Naive B cell (primary cell): ENCODE measurements at regions not wholly inside any gene's neighbourhood (a gene's known extent, or its start where the extent isn't known, plus 50 kb on each side); places are given as distances from the start of the nearest gene placed in this dataset.

ENCODE experiments used
- ATAC-seq, 2 donors: fragments of 150-1000 bp; cut with Tn5 transposase; 2 replicates each; pipeline ENCODE4 v1.10.0; 2021; ENCODE audit warnings: low read depth in 2 of 2, mild to moderate bottlenecking in 2 of 2, moderate library complexity in 2 of 2
- DNase-seq: peaks from one replicate; pipeline ENCODE4 v3.0.0; 2022
- H3K27ac Mint-ChIP-seq, 6 donors: one replicate each; pipeline ENCODE4 v1.8.0; 2020 to 2022; ENCODE audit warnings: mild to moderate bottlenecking in 6 of 6, mixed read lengths in 6 of 6, moderate library complexity in 5 of 6, inconsistent platforms in 2 of 6
- H3K27me3 Mint-ChIP-seq, 3 donors: one replicate each; pipeline ENCODE4 v1.8.0; 2021 to 2022; ENCODE audit warnings: mixed read lengths in 3 of 3, mild to moderate bottlenecking in 1 of 3
- H3K36me3 Mint-ChIP-seq, 2 donors: one replicate each; pipeline ENCODE4 v1.8.0; 2020 to 2022; ENCODE audit warnings: mixed read lengths in 2 of 2, inconsistent platforms in 1 of 2, mild to moderate bottlenecking in 1 of 2
- H3K4me1 Mint-ChIP-seq, 3 donors: one replicate each; pipeline ENCODE4 v1.8.0; 2020 to 2022; ENCODE audit warnings: mixed read lengths in 3 of 3, inconsistent platforms in 1 of 3, mild to moderate bottlenecking in 1 of 3, moderate library complexity in 1 of 3
- H3K4me3 Mint-ChIP-seq, 8 donors: one replicate each; pipeline ENCODE4 v1.8.0; 2020 to 2022; ENCODE audit warnings: mild to moderate bottlenecking in 8 of 8, mixed read lengths in 8 of 8, moderate library complexity in 8 of 8, inconsistent platforms in 2 of 8
- H3K9me3 Mint-ChIP-seq, 7 donors: one replicate each; pipeline ENCODE4 v1.8.0; 2020 to 2022; ENCODE audit warnings: mixed read lengths in 7 of 7, mild to moderate bottlenecking in 5 of 7, inconsistent platforms in 2 of 7, moderate library complexity in 1 of 7

DNA sequence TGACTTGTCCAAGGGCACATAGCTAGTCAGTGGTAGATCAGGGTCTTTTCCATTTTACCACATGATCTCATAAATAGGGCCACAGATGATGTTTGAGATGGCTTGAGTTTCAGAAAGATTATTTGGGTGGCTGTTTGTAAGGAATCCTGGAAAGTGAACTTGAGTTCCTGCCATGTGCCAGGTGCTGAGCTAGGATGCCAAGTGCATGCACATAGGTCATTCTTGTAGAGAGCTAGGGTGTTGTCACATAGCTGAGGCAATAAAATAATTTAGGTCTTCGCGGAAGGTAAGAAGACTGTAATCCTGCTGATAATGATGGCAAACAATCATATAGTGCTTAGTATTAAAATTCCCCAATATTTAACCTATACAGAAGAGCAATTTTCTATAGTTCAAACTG is 1162.6 kb upstream of the TENM4 start:
- Mint-ChIP-seq H3K36me3 (no peaks in the 10 kb centered on the region), H3K27ac (no peak overlapping the region), H3K27me3 (no peaks in the 10 kb centered on the region), H3K9me3 (peaks cover 0 to 9% (median 1%) of the 10 kb centered on the region in 7 donors), H3K4me1 (no peaks in the 10 kb centered on the region), H3K4me3 (no peak overlapping the region)
- ATAC-seq (no peak), DNase-seq (no peak)

DNA sequence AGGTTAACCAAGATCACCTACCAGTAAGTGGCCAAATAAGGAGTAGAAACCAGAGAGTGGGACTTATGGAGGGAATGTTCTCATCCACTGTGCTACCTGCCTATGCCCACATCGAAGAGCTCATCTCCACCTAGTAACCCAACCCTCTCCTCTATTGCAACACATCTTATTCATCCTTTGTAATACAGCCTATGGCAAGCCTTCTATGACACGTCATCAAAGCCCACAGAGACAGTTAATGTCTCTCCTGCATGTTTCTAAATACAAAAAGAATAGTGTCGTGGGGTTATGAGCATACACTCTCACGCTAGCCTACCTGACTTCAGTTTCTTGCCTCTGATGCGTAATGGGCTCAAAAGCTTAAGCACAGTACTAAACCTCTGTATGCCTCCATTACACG is 1158.1 kb upstream of the TENM4 start:
- Mint-ChIP-seq H3K36me3 (no peaks in the 10 kb centered on the region), H3K4me1 (no peaks in the 10 kb centered on the region), H3K9me3 (peaks cover 0 to 8% (median 4%) of the 10 kb centered on the region in 7 donors), H3K4me3 (no peak overlapping the region), H3K27me3 (no peaks in the 10 kb centered on the region), H3K27ac (no peak overlapping the region)
- ATAC-seq (no peak), DNase-seq (no peak)

DNA sequence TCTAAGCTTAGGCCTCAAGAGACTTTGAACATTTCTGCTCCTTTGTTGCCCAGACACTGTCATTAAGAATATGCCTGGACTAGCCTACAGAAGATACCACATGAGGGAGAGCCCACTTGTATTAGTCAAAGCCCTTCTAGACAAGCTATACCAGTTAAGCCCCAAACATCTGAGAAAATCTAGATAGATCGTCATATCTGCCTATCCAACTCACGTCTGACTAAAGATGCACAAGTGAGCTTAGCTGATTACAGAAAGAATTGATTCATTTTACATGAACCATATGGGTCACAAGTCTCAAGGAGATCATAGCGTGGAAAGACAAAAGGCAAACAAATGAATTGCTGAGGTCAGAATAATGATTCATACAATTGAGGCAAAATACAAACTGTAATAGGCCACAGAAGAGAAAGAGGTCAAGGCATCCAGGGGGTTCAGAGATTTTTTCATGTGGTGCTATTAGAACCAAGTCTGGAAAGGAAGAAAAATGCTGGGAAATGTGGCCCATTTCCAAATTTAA is 1155.5 kb upstream of the TENM4 start:
- Mint-ChIP-seq H3K27me3 (no peaks in the 10 kb centered on the region), H3K36me3 (no peaks in the 10 kb centered on the region), H3K9me3 (peaks cover 0 to 11% (median 4%) of the 10 kb centered on the region in 7 donors), H3K4me3 (no peak overlapping the region), H3K4me1 (no peaks in the 10 kb centered on the region), H3K27ac (no peak overlapping the region)
- DNase-seq = no peak
- ATAC-seq = no peak

DNA sequence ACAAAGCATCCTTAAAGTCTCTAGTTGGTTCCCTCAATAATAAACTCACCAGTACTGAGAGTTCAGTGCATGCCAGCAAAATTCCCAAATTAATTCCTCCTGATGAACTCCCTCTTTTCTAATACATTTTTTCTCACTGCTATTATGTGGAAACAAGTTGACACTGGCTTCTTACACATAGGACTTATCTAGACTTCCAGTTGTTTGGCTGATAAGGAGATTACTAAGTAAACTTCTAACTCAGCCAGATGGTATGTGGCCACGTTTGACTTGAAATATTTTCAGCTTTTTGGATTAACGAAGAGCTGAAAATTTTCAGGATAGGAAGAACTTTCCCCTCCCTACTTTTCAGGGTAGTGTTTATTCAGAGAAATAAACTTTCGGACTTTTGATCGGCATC is 1154.2 kb upstream of the TENM4 start:
- H3K9me3 Mint-ChIP-seq = peaks cover 0 to 11% (median 2%) of the 10 kb centered on the region in 7 donors
- no peak overlapping the region for H3K27ac Mint-ChIP-seq
- H3K27me3 Mint-ChIP-seq = no peaks in the 10 kb centered on the region
- H3K36me3 Mint-ChIP-seq = no peaks in the 10 kb centered on the region
- ATAC-seq (no peak), DNase-seq (no peak)
- no peaks in the 10 kb centered on the region for H3K4me1 Mint-ChIP-seq
- no peak overlapping the region for H3K4me3 Mint-ChIP-seq

DNA sequence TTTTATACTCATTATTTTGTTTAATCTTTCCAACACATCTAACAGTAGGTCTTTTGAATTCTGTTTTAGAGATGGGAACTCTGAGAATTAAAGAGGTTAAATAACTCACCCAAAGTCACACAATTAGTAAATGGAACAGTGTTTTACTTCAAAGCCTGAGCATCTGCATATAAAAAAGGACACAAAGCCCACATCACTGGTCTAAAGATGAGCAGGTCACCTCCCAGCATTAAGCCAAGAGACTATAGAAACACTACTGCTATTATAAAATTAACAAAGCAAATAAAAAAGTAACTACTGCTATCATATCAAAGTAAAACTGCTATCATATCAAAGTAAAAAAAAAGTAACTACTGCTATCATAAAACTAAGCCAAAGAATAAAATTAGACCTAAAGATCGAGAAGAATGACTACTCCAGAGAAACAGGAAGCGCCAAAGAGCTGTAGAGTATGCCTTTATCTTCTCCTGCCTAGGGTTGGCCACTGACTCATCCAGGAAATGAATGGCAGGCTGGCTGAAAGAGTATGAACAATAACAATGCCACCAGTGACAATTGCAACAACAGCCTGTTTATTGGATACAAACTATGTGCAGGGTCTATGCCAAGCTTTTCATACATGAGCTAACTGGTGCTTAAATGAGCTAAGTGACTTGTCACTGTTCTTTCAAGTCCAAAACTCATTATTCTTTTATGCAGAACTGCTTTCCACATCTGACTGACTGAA is 1153.0 kb upstream of the TENM4 start:
- peaks cover 0 to 11% (median 1%) of the 10 kb centered on the region in 7 donors for H3K9me3 Mint-ChIP-seq
- H3K4me1 Mint-ChIP-seq = no peaks in the 10 kb centered on the region
- H3K4me3 Mint-ChIP-seq = no peak overlapping the region

DNA sequence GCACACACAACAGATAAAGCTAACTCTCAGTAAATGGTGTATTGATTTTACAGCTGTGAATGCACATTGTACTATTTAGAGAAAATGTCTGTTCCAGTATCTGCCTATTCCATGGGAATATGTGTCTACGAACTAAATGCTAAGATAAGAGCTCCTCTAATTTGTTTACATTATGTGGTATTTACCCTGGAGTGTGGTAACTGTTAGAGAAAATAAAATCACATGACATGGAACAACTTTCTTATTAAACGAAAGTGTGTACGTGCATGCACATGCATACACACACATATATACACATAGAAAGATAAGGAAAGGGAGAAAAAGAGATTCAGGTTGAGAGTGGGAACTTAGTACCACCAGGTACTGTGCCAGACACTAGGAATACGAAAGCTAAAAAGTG is 1151.7 kb upstream of the TENM4 start:
- Mint-ChIP-seq H3K27ac (no peak overlapping the region), H3K4me1 (no peaks in the 10 kb centered on the region), H3K27me3 (no peaks in the 10 kb centered on the region), H3K4me3 (no peak overlapping the region), H3K9me3 (peaks cover 0 to 11% (median 1%) of the 10 kb centered on the region in 7 donors), H3K36me3 (no peaks in the 10 kb centered on the region)
- ATAC-seq (no peak), DNase-seq (no peak)

More for the DNA sequence above, 1153.0 kb upstream of the TENM4 start:
- ATAC-seq (no peak), DNase-seq (no peak)
- no peaks in the 10 kb centered on the region for H3K36me3 Mint-ChIP-seq
- H3K27ac Mint-ChIP-seq = no peak overlapping the region
- H3K27me3 Mint-ChIP-seq = no peaks in the 10 kb centered on the region

DNA sequence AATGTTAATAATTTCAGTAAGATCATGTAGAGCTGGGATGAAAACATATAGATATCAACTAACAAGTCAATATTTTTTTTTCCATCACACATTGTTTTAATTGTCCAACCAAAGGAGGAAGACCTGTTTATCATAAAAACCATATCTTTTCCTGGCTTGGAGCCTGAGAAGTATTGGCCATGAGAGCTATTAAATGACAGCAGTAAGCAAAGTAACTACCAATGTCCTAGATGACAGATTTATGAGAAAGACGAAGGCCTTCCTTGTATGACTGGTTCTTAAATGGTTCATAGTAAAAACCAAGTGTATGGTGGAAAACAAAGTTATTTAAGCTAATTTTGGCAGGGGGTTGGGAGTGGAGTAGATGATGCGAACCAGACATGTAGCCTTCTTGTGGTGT is 1147.1 kb upstream of the TENM4 start:
- Mint-ChIP-seq H3K27ac (no peak overlapping the region), H3K9me3 (peaks cover 0 to 8% (median 2%) of the 10 kb centered on the region in 7 donors), H3K36me3 (no peaks in the 10 kb centered on the region), H3K27me3 (no peaks in the 10 kb centered on the region), H3K4me1 (no peaks in the 10 kb centered on the region), H3K4me3 (no peak overlapping the region)
- DNase-seq (no peak), ATAC-seq (no peak)

DNA sequence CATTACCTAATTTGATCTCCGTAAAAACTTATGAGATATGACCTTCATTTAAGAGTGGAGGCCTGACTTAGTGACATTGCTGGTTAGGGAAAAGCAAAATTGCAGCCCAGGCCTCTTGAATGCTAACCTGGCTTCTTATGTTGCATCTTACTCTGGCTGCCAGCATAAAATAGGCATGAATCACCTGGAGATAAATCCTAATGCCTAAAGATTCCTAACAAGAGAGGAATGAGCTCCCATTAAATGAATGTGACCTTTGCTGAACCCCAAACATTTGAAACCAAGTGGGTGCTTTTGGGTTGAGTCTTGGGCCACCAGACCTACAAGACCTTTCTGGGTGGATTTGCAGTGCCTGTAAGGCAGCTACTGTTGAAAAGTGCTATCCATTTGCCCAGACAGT is 1145.6 kb upstream of the TENM4 start:
- DNase-seq (no peak), ATAC-seq (no peak)
- Mint-ChIP-seq H3K9me3 (peaks cover 0 to 8% (median 0%) of the 10 kb centered on the region in 7 donors), H3K27me3 (no peaks in the 10 kb centered on the region), H3K4me1 (no peaks in the 10 kb centered on the region), H3K4me3 (no peak overlapping the region), H3K36me3 (no peaks in the 10 kb centered on the region), H3K27ac (no peak overlapping the region)

DNA sequence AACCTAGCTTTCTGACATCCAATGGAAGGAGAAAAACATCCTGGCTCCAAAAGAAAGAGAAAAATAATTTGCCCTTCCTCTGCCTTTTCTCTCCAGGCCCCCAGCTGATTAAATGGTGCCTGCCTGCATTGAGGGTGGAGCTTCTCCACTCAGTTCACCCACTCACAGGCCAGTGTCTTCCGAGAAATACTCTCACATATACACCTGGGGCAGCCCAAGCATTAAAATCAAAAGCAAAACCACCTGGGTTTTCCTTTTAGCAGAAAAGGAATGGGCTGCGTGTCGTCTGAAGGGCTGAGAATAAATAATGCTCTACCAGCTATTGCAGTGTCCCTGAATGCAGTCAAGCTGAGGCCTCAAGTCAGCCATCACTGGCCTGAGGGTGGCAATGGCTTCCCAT is 1143.8 kb upstream of the TENM4 start:
- Mint-ChIP-seq H3K27ac (no peak overlapping the region), H3K4me3 (no peak overlapping the region), H3K36me3 (no peaks in the 10 kb centered on the region)

DNA sequence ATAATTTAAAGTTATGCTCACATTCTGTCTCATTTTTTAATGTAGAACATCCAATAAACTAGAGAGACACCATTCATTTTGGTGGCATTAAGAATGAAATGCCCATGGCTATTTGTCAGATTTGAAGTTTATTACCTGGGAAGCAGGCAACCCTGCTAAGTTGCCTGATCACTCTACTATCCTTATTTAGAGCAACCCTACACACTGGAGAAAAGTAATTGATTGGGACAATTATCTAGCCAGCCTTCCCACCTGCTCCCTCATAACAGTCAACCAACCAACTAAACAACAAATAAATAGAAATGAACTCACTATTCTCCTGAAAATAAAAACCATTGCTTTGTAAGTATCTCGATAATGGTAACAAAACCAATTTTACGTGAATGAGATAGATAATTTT is 1129.0 kb upstream of the TENM4 start:
- H3K36me3 Mint-ChIP-seq = no peaks in the 10 kb centered on the region
- no peaks in the 10 kb centered on the region for H3K27me3 Mint-ChIP-seq
- H3K27ac Mint-ChIP-seq = no peak overlapping the region
- ATAC-seq (no peak), DNase-seq (no peak)
- H3K9me3 Mint-ChIP-seq = peaks cover 0 to 25% (median 10%) of the 10 kb centered on the region in 7 donors
- no peak overlapping the region for H3K4me3 Mint-ChIP-seq
- no peaks in the 10 kb centered on the region for H3K4me1 Mint-ChIP-seq

More for the DNA sequence above, 1143.8 kb upstream of the TENM4 start:
- Mint-ChIP-seq H3K27me3 (no peaks in the 10 kb centered on the region), H3K4me1 (no peaks in the 10 kb centered on the region), H3K9me3 (peaks cover 0 to 8% (median 3%) of the 10 kb centered on the region in 7 donors)
- ATAC-seq (no peak), DNase-seq (no peak)

DNA sequence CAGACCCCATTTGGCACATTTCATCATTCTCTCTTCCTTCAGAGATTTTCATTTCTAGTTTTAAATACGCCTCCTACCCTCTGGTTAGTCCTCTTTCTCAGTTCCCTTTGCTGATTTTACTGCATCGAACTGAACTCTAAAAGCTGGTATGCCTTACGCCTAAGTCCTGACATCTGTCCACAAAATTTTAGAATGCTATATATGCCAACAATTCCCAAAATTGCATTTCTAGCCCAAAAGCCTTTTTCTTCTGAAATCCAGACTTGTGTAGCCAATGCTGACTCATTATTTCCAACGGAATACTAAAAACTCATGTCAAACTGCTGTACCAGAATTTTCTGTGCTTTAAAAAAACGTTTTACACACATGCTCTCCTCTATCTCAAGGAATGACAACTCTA is 1124.4 kb upstream of the TENM4 start:
- Mint-ChIP-seq H3K27ac (no peak overlapping the region), H3K9me3 (peaks cover 0 to 5% (median under 1%) of the 10 kb centered on the region in 7 donors), H3K4me3 (no peak overlapping the region), H3K36me3 (no peaks in the 10 kb centered on the region), H3K4me1 (no peaks in the 10 kb centered on the region), H3K27me3 (no peaks in the 10 kb centered on the region)
- DNase-seq (no peak), ATAC-seq (no peak)

DNA sequence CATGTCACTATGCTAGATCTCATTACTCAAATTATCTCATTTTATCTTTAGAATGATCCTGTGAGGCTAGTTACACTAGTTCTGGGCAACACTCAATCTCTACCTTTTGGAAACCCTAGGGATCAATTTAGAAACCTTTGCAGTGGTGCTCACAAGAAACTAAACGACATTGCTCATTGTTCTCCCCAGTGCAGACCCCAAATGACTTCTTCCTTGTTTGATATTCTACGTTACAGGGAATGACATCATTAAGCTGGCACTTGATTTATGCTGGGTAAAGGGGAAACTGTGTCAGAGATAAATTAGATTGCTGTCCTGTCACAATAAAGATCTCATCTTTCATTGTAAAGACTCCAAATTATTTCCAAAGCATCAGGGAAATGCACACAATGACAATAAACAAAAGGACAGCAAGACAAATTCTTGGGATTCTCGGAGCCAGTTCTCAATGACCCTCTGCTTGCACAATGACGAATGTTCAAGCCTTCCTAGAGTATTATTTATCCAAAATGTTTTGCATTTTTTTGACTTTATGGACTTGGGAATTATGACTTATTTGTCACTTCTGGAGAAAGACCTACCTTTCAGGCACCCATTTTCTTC is 1121.8 kb upstream of the TENM4 start:
- H3K9me3 Mint-ChIP-seq = peaks cover 0 to 12% (median 2%) of the 10 kb centered on the region in 7 donors
- ATAC-seq = no peak

DNA sequence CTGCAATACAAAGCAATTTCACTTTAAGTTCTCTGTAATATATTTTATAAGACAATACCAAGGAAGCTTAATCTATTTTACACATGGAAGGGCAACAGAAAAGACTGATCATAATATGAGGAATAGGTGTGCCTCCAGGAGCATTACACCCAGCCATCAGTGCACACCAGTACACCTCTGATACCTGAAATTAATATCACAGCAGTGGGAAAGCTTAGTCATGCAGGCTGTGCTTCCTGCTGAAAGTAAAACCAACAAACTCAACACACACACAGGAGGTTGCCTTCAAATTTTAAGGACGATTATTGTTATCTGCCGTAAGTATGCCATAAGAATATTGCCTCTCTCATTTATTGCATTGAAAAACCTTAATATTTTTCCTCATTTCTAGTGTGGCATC is 1119.1 kb upstream of the TENM4 start:
- DNase-seq = no peak
- H3K27ac Mint-ChIP-seq = no peak overlapping the region
- no peaks in the 10 kb centered on the region for H3K27me3 Mint-ChIP-seq
- no peaks in the 10 kb centered on the region for H3K4me1 Mint-ChIP-seq
- H3K36me3 Mint-ChIP-seq = no peaks in the 10 kb centered on the region
- H3K9me3 Mint-ChIP-seq = peaks cover 0 to 17% (median 2%) of the 10 kb centered on the region in 7 donors
- no peak for ATAC-seq
- H3K4me3 Mint-ChIP-seq = no peak overlapping the region

More for the DNA sequence above, 1121.8 kb upstream of the TENM4 start:
- no peak overlapping the region for H3K4me3 Mint-ChIP-seq
- DNase-seq = no peak
- H3K4me1 Mint-ChIP-seq = no peaks in the 10 kb centered on the region
- no peak overlapping the region for H3K27ac Mint-ChIP-seq
- no peaks in the 10 kb centered on the region for H3K36me3 Mint-ChIP-seq
- H3K27me3 Mint-ChIP-seq = no peaks in the 10 kb centered on the region

DNA sequence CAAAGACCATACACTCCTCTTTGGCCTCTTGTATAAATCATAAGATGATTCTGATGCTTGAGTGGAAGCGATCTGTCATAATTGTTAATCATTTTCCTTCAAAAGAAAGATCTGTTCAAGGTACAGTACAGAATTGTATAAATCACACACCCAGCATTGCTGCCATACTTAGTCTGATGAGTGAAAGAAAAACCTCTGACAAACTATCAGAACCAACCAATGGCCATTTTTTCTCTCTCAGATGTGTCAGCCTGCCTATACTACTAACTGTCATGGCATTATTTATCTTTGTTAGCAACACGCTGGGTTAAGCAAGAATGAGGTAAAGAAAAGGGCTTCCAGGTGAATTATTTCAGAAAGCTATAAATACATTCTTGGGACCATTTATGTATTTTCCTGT is 1112.7 kb upstream of the TENM4 start:
- Mint-ChIP-seq H3K4me3 (no peak overlapping the region), H3K27me3 (no peaks in the 10 kb centered on the region), H3K36me3 (no peaks in the 10 kb centered on the region), H3K9me3 (peaks cover 0 to 6% (median 1%) of the 10 kb centered on the region in 7 donors), H3K4me1 (no peaks in the 10 kb centered on the region), H3K27ac (no peak overlapping the region)
- DNase-seq (no peak), ATAC-seq (no peak)
